Ovary (tissue), 3 donors: ENCODE measurements at regions not wholly inside any gene's neighbourhood (a gene's known extent, or its start where the extent isn't known, plus 50 kb on each side); places are given as distances from the start of the nearest gene placed in this dataset.

ENCODE experiments used
- EP300 ChIP-seq: sonication (generic); formaldehyde crosslinking; IDR thresholded peaks from one replicate; pipeline ENCODE4 v1.6.1; 2017; ENCODE audit warnings: antibody characterized with exemption
- POLR2A ChIP-seq: fragments of 450-650 bp; IDR thresholded peaks from one replicate; pipeline ENCODE4 v1.6.1; 2017; ENCODE audit warnings: antibody characterized with exemption, mild to moderate bottlenecking, moderate library complexity
- TF ChIP-seq, protein P1 (sequence below), 3 donors: fragments of 450-650 bp in 2 of 3; fragments of 200-600 bp in 1 of 3; IDR thresholded peaks; one replicate each; pipeline versions ENCODE4 v1.5.1 to v1.8.0; 2016 to 2022; ENCODE audit warnings: antibody characterized with exemption in 3 of 3, mild to moderate bottlenecking in 1 of 3
- donor health status: DM: no; HTN: no; CAD: no.

DNA sequence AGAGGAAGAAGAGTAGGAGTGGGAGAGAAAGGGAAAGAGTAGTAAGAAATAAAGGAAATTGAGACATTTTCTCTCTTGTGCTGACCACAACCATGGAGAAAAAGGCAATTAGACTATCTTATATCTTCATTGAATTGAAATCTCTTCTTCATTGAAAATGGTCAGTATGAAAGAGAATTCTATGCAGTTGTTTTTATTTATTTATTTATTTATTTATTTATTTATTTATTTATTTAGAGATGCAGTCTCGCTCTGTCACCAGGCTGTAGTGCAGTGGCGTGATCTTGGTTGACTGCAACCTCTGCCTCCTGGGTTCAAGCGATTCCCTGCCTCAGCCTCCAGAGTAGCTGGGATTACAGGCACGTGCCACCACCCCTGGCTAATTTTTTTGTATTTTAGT is 447.1 kb downstream of the PTPRC start:
- TF ChIP-seq, protein P1, sequence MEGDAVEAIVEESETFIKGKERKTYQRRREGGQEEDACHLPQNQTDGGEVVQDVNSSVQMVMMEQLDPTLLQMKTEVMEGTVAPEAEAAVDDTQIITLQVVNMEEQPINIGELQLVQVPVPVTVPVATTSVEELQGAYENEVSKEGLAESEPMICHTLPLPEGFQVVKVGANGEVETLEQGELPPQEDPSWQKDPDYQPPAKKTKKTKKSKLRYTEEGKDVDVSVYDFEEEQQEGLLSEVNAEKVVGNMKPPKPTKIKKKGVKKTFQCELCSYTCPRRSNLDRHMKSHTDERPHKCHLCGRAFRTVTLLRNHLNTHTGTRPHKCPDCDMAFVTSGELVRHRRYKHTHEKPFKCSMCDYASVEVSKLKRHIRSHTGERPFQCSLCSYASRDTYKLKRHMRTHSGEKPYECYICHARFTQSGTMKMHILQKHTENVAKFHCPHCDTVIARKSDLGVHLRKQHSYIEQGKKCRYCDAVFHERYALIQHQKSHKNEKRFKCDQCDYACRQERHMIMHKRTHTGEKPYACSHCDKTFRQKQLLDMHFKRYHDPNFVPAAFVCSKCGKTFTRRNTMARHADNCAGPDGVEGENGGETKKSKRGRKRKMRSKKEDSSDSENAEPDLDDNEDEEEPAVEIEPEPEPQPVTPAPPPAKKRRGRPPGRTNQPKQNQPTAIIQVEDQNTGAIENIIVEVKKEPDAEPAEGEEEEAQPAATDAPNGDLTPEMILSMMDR (IDR thresholded peaks at IDR 0.05): no peak
- TF ChIP-seq POLR2A: no peak
- no peak for TF ChIP-seq EP300
